LHCN-M2 (cell line): ENCODE measurements at regions not wholly inside any gene's neighbourhood (a gene's known extent, or its start where the extent isn't known, plus 50 kb on each side); places are given as distances from the start of the nearest gene placed in this dataset.

Source experiments
- DNase-seq: peaks from one replicate; pipeline ENCODE4 v3.0.0-alpha.2; 2012; ENCODE audit warnings: low read depth

DNA sequence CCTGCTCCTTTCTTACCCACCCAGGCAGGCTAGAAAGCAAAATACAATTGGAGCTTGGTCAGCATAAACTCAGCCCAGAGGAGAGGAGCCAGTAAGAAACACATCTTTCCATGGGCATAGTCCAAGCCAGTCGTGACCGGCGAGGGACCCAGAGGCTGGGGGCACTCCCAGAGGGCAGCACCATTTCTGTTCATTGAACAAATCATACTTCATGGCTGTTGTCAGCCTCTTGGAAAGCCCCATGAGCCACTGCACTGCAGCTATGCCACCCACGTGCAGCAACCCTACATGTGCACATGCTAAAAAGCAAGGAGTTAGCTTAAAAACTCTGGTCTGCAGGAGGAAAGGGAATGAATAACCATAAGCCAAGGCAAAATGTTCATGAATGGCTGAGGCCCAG, 90.0 kb upstream of the CDKN3 start:
- DNase-seq = no peak

DNA sequence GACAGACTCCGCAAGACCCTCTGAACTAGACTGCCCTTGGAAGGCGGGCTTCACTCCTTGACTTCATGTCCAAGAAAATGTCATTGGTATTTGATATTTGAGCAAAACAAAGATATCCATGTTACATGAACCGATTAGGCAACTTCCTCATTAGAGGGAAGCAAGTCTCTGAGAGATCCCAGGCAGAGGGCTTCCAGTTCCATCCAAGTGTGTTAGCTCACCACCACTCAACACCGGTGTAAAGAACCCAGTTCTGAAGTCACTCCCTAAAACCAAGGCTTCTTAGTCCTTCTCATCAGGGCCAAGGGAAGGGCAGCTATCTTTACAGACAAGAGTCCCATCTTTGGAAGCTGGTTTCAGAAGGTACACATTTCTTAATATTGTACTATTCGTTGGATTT, 87.2 kb upstream of the CDKN3 start:
- DNase-seq = no peak

DNA sequence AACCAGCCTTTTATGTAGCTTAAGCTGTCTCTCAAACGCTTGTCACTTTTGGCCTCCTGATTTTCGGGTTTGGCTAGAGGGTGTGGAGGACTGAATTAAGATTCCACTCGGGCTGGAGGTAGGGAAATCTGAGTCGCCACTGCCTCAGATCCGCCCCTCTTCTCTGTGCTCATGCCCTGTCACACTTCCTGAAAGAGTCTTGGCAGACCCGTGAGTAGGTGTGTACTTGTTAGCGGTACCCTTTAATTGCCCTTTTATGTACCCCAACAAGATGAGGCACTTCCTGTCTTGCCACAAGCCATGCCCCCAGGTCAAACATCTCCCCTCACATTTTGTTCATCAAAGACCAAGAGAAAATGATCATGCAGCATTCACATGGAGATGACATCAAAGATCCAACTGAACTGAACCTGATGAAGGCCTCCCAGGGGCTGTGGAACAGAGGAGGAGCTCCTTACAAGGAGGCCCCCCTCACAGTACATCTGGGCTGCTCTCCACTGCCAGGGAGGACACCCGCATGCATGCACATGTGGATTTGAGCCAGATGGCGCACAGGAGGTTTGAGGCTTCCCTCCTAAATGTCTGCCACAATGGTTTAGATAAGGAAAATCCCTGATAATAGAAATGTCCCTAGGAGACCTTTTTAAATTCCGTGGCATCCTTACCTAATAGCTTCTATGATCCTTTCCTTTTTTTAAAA, 86.5 kb upstream of the CDKN3 start:
- no peak for DNase-seq

DNA sequence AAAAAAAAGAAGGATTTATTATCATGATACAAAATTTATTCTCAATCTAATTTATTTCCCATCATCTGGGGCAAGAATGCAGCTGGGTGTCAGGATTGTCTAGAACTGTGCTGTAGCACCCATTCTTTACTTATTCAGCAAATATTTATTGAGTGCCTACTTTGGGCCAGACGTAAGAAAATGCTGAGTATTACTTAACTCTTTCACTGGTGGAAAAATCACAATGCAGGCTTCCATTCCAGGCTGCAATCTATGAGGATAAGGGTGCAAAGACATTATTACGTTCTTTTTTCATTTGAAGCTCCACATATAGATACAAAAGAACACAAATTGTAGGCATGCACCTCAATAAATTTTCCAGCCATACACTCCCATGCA, 86.0 kb upstream of the CDKN3 start:
- DNase-seq = no peak

DNA sequence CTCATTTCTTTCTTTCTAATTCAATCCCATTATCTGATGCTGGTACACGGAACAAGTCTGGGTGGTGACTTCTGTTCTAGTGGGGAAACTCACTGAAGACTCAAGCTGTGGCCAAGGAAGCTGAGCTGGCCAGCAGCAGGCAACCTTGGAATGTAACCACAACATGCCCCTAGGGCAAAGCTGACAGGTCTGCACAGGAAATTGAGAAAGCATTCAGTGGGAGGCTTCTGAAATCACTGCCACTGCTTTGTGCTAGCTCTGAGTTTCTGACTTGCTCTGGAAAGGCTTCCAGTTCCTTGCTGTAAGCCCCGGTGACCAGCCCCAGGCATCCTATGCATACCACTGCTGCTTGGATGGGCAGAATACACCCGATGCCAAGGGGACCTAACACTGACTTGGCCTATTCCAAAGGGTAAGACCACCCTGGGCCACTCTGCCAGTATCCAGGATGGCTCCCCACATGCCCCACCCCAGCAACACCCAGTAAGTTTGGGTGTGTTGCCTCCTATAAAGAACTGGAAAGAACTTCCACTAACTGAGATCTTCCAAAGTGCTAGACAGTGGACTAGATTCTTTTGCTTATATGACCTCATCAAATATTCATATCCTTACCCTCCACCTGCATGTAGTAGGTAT, 84.5 kb upstream of the CDKN3 start:
- peak; percentile 92 for DNase-seq

DNA sequence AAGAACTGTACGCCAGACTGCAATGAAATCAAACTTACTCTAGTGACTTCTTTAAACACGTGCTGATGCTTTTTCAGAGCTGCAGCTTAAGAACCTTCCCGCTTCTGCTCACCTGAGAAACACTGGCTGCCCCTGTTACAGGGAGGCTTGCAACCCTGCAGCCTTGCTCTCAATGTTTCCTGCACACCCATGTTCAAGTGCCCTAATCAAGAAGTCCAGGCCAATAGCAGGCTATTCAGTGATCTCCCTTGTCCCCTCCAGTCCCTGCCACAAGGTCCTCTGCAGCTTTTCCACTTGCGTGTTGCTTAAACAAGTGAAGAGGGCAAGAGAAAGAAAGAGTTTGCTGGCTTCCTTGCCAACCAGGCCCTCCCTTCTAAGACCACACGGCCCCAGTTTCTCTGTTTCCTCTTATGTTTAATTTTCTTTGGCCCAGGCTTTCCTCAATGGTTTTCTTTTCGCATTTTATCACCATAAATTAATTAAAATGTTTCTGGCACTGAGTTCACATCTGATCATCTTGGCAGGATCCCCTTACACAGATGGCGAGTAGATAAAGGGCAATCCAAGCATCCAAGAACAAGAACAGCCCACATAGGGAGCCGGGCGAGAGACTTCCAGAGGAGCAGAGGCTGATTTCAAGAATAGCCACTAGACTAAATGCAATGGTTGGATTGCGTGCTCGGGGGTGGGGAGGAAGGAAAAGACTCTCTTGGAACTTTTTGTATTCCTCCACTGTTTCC, 82.3 kb upstream of the CDKN3 start:
- DNase-seq = no peak

DNA sequence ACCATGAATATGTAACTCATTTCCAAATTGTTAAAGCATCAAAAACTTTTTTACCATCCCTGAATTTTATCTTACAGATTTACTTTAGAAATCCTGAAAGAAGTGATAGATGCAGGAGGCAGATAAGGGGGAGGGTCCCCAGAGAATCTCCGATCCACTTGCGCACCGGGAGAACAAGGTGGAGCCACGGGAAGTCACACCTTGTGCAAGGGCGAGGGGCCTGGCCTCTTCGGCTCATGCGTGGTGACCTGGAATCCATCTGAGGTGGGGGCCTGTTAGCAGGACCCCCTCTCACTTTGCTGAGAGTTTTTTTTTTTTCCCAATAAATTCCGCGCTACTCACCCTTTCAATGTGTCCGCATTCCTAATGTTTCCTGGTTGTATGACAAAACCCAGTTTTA, 80.2 kb upstream of the CDKN3 start:
- no peak for DNase-seq

DNA sequence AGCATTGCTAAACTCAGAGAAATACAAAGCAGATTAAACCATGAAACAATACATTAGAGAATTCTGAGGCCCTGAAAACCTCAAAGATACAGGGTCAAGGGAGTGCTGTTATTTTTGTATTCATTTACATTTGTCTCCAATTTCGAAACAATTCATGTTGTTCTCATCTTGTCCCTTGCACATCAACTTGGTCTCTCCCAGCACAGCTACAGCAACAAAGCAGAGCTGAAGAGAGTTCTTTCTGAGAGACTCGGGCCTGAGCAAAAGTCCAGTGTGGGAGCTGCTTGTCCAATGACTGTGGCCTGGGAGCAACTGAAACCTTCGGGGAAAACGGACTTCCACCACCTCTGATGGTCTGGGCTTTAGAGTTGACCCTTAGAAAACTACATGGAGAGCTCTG, 79.4 kb upstream of the CDKN3 start:
- DNase-seq = peak; percentile 51

DNA sequence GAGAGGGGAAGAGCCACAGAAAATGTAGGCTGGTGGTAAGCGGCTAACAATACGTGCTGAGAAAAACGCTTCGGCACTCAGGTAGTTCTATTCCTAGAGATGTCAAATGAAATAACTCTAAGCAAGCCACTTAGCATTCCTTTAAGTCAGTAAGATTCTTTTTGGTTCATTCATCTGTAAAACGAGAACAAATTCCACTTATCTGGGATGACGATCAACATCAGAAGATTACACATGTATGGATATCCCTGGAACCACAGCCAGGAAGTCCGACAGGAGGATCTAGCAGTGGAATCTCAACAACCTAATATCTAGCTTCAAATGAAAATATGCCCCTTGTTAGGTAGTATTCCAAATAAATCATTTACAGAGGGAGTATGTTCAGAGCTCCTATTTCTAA, 74.6 kb upstream of the CDKN3 start:
- DNase-seq = no peak

DNA sequence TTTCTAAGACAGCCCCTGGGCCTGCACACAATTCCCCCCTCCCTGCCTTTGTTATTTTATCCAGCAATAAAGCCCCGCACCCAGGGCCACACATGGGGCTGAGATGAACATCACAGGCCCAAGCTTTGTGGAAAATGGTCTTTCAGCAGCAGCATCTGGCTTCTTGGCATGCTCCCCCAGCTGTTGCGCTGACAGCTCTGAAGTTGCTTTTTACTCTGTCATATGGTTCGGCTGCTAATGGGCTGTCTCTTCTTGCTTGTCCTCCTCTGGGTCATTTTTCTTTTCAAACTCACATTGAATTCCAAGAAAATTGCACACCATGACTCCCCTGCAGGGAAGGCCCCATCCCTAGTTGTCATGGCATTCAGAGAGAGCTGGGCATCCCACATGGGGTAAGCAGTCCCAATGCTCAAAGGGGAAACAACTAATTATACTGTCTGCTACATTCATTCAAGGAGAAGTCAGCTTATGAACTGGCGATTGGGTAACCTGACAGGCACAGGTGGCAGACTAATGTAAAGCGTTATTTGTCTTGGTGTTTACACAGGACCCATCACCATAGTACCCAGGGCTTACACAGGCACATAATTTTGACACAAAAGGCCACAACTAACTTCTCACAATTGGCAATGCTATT, 74.0 kb upstream of the CDKN3 start:
- DNase-seq = no peak

DNA sequence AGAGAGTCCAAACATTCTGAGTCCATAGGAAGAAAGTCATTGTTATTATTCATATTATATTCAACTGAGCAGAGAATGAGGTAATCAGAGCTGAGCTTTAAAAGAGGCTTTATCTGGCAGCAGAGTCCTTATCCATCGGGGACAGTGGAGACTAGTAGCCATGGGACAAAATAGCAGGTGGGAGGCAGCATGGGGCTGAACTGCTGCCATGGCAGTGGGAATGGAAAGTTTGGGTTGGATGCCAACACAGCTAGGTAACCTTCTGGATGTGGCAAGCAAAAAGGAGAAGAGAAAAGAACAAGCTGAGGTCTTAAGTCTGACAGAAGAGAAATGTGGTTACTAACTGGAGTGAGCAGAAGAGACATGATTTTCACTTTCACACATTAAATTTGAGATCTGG, 71.0 kb upstream of the CDKN3 start:
- no peak for DNase-seq

DNA sequence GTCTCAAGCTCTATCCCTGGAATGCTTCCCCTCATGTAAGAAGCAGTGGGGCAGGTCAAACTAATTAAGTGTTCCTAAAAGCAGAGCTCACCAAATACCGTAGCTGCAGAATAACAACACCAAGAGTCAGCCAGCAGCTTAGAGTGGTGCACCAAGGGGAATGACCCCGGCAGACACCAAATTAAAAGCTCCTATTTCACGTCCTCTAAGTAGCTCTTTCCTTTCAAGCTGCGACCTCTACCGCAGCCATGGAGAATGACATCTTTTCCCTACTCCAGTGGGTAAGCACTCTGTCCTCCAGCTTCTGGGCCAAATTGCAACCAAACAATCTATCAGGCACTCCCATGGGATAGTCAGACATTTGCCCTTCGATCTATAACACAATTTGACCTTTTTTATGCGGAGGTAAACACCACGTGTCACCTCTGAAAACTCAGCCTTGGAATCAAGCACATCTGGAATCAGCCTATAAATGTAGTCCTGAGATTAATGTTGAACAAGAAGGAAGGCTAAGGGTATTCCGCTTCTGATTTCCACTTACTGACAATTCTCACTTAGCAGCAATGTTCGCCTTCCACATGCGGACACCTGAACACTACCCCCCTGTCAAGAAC, 67.6 kb upstream of the CDKN3 start:
- peak; percentile 75 for DNase-seq

DNA sequence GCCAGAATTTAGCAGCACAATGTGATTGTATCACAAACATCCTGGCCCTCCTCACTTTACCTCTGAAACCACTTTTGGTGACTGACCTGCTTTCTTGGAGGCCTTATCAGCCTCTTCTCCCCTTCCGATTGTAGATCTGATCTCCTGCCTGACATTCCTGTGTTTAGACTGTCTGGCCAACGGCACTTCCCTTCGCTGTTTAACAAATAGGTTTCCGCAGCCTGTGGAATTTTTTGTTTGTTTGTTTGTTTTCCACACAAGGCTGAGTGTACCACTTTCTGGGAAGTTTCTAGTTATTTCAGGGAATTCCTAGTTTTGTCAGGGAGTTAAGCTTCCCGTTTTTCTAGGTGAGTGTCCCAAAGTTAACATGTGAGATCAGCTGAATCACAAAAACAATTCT, 65.9 kb upstream of the CDKN3 start:
- no peak for DNase-seq

DNA sequence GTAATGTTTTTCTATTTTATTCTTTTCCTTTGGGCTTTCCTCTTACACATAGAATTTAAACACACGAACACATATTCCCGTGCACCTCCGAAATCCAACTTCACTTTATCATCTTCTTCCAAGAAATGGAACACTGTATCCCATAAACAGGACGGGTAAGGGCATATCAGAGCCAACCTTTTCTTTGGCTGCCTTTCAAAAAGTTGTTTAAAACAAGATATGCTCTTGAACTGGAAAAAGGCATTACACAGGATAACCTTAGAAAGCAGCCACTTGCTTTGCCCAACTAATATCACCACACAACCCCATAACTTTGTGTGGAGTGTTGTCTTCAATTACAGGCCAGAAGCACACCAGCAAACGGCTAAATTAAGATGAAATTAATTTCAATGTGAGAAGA, 65.3 kb upstream of the CDKN3 start:
- DNase-seq = no peak

DNA sequence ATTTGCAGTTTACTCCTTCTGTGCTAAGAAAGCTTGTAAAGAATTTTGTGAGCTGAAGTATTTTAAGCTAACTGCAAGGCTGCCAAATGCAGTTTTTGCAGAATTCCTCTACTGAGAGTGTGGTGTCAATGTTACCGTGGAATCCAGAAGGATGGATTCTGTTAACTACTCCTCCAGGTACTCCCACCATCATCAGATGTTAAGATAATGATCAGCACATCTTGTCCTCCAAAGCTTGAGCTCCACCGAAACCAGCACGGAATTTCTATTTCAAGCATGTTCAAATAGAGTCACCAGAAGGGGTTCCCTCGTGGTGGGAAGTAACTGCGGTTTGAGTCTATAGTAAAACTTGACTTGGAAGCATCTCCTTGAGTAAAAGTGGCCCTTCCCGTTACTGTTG, 64.3 kb upstream of the CDKN3 start:
- no peak for DNase-seq

DNA sequence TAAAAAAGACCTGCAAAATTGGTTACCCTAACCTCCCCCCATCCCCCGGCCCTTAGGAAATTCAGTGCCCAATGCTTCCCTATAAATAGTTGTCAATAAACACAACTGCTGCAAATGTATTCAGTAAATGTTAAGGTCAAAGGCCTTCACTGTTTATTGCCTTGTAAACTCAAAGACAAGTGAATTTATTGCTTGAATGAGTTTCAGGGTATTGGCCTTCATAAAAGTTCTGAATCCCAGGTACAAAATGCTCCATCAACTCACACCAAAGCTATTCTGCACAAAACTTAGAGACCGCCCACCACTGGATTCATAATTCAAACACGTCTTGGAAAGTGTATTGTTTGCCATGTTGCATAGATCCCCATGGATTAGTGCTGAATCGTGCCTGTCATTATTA, 63.3 kb upstream of the CDKN3 start:
- DNase-seq = no peak

DNA sequence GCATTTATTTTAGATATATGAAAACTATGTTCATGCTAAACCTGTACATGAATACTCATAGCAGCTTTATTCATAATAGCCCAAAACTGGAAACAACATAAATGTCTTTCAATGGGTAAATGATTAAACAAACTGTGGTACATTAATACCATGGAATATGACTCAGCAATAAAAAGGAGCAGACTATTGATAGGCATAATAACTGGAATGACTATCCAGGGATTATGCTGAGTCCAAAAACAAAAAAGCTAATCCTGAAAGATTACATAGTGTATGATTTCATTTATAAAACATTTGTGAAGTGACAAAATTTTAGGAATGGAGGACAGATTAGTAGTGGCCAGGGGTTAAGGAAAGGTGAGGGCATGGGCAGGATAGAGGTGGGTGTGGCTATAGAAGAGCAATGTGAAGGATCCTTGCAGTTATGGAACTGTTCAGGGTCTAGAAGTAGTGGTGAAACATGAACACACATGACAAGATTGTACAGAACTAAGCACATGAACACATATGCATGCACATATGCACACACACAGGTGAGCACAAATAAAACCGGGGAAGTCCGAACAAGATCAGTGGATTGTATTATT, 61.1 kb upstream of the CDKN3 start:
- no peak for DNase-seq

DNA sequence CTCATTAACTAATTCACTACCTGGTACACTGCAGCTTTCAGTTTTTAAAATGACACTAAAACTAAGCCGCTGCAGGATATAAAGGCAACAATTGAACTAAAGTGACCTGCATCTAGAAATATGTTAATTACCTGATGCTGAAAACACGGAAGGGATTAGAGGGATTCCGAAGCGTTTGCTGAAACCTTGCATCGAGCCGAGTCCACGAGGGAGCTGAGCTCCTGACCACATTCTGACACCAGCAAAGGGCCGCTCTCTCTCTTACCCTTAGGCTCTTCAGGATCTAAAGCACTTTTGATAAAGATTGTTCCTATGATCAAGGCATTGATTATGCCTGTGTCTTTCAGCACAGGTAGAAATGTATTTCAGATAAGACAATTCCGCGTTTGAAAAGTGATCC, 59.5 kb upstream of the CDKN3 start:
- no peak for DNase-seq

DNA sequence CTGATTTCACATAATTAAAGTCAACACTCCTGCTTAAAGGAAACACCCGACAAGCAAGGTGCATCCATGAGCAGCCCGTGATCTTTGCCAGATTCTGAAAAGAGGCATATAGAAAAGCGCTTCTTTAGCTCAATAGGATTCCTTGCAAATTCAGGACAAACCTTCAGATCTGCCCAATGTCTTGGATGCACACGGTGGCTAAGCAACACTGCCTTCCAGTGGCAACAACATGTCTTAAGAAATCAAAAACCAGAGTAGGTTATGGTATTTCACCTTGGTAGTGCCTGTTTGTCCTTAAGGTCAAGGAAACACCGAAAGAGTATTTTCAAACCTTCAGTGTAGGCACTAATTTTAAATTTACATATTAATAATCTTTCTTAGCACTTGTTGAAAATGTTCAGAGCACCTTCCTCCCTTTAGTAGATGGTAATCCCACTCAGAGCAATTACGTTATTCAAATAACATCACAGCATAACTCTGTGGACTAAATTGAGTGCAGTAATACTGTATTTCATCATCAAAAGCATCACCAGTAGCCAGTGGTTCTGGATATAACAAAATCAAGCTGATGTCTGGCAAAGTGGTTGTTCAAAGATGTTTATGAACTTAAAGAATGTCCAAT, 58.0 kb upstream of the CDKN3 start:
- peak; percentile 48 for DNase-seq

DNA sequence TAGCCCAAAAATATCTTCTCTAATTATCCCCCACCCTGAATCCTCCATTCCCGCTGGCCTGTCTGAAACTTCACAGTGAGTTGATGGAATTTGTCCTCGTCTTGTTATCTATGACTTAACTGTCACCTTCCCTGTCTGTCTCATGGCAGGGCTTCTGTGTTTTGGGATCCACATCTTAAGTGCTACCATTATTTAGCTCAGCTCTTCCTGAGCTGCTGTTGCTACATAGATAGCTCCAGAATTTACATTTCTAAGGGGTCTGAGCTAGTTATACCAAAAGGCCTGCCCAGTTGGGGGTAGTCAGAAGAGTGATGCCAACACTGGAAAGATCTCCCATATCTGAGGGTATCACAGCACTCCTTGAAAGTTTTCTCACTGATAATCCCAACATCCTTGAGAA, 57.0 kb upstream of the CDKN3 start:
- DNase-seq = no peak

DNA sequence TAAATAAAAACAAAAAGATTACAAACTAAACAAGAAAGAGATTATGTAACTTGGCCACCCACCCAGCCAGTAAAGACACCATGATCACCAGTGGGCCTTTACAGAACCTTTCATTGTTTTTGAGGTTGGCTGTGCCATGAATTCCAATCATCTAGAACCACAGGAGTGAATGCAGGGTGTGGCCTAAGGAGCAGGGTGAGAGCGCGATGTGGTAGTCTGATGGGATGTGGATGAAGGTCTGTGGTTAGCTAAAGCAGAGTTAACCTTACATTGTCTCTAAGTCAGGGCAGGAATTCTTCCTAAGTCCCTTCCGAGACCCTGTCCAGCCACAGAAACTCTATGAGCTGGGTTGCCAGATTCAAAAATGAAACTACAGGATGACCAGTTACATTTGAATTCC, 54.0 kb upstream of the CDKN3 start:
- DNase-seq = no peak
